ENCODE measurements at regions not wholly inside any gene's neighbourhood (a gene's known extent, or its start where the extent isn't known, plus 50 kb on each side); places are given as distances from the start of the nearest gene placed in this dataset.

DNA sequence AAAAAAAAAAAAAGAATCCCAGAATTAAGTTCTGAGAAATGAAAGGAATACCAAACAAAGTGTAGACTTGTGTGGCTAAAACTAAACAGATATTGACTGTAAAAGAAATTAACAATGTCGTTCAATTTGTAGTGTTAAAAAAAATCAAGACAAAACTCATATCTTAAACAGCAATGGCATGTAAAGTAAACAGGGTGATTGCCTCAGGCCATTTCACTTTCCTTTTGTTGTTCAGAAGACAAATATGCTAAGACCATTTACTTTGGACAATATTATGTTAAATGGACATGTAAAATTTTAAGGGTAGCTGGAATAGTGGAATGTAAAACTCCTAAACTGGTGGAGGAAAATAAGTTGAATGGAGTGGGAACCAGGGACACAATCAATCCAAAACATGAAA lies 139.1 kb downstream of the RTP4 start:
- Histone ChIP-seq H3K4me2 (ENCODE audit: insufficient read depth, low read length) (no peak overlapping the region), H4K20me1 (replicated peaks; ENCODE audit: control insufficient read depth, extremely low read depth, insufficient read depth, low read length) (no peaks in the 10 kb centered on the region), H3K9me3 (replicated peaks; ENCODE audit: control insufficient read depth, insufficient read depth, low read length) (no peaks in the 10 kb centered on the region), H3K79me2 (ENCODE audit: control insufficient read depth, insufficient read depth, low read length) (no peaks in the 10 kb centered on the region), H3K27me3 (ENCODE audit: control insufficient read depth in 2 of 2, insufficient read depth in 2 of 2, low read length in 2 of 2) (no peaks in the 10 kb centered on the region), H2AFZ (ENCODE audit: low read depth, low read length) (no peak overlapping the region), H3K9ac (replicated peaks; ENCODE audit: extremely low read depth, insufficient read depth, low read length) (no peak overlapping the region), H3K27ac (ENCODE audit: insufficient read depth, low read depth, low read length) (no peak overlapping the region), H3K36me3 (ENCODE audit: control insufficient read depth in 2 of 2, extremely low read depth in 1 of 2, insufficient read depth in 2 of 2, low read length in 2 of 2) (no peaks in the 10 kb centered on the region), H3K9me1 (replicated peaks; ENCODE audit: control insufficient read depth, extremely low read depth, insufficient read depth, low read length) (no peaks in the 10 kb centered on the region), H3K4me1 (ENCODE audit: control insufficient read depth, extremely low read depth, insufficient read depth, low read length) (no peaks in the 10 kb centered on the region), H3K4me3 (replicated peaks in 1 of 3; ENCODE audit: insufficient read depth in 1 of 3, low read depth in 1 of 3, low read length in 3 of 3) (no peak overlapping the region)
- FAIRE-seq (no peak), DNase-seq (ENCODE audit: low read depth, low spot score) (no peak)
- intact Hi-C loops (cut with micrococcal nuclease), result no loop called here
- dilution Hi-C loops (cut with MboI; ENCODE audit: extremely low pct_ligation_motif_present, low sequenced_read_pairs), result no loop called here
- CTCF ChIA-PET, result no interaction called here
- TF ChIP-seq GATA2 (IDR thresholded peaks at IDR 0.05; ENCODE audit: insufficient read depth, insufficient read length, low read depth, low read length) (no peak), MYC (IDR thresholded peaks at IDR 0.05; ENCODE audit: low read depth, low read length) (no peak), EZH2 (IDR thresholded peaks at IDR 0.05; ENCODE audit: borderline replicate concordance, low read depth, low read length, severe bottlenecking) (no peak), POLR2A (IDR thresholded peaks at IDR 0.05; ENCODE audit: low read depth, low read length) (no peak), JUN (IDR thresholded peaks at IDR 0.05; ENCODE audit: borderline replicate concordance, insufficient read depth, insufficient read length, low read depth) (no peak), FOS (IDR thresholded peaks at IDR 0.05; ENCODE audit: borderline replicate concordance, insufficient read depth, low read length) (no peak), POLR2AphosphoS5 (IDR thresholded peaks at IDR 0.05; ENCODE audit: insufficient read depth, low read depth, low read length) (no peak)
- TF ChIP-seq, protein P1, sequence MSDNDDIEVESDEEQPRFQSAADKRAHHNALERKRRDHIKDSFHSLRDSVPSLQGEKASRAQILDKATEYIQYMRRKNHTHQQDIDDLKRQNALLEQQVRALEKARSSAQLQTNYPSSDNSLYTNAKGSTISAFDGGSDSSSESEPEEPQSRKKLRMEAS (IDR thresholded peaks at IDR 0.05; ENCODE audit: insufficient read depth, insufficient read length), result no peak
- TF ChIP-seq, protein P2, sequence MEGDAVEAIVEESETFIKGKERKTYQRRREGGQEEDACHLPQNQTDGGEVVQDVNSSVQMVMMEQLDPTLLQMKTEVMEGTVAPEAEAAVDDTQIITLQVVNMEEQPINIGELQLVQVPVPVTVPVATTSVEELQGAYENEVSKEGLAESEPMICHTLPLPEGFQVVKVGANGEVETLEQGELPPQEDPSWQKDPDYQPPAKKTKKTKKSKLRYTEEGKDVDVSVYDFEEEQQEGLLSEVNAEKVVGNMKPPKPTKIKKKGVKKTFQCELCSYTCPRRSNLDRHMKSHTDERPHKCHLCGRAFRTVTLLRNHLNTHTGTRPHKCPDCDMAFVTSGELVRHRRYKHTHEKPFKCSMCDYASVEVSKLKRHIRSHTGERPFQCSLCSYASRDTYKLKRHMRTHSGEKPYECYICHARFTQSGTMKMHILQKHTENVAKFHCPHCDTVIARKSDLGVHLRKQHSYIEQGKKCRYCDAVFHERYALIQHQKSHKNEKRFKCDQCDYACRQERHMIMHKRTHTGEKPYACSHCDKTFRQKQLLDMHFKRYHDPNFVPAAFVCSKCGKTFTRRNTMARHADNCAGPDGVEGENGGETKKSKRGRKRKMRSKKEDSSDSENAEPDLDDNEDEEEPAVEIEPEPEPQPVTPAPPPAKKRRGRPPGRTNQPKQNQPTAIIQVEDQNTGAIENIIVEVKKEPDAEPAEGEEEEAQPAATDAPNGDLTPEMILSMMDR (IDR thresholded peaks at IDR 0.05; ENCODE audit: extremely low read depth in 1 of 2, insufficient read depth in 1 of 2, low read depth in 1 of 2, low read length in 2 of 2), result no peak
- POLR2A ChIA-PET, result no interaction called here
- BruUV-seq (replicated peaks), result no TSS peak
